ENCODE measurements at regions not wholly inside any gene's neighbourhood (a gene's known extent, or its start where the extent isn't known, plus 50 kb on each side); places are given as distances from the start of the nearest gene placed in this dataset.

DNA sequence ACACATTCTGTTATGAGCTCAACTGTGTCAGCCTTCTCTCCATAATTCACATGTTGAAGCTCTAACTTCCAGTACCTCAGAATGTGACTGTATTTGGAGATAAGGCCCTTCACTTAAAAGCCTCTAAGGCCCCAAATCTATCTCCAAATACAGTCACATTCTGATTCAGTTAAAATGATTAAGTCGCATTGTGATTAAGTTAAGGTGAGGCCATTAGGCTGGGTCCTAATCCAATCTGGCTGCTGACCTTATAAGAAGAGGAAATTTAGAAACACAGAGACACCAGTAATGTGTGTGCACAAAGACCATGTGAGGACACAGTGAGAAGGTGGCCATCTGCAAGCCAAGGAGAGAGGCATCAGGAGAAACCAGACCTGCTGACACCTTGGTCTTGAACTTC lies 141.6 kb downstream of the GXYLT1 start:
- POLR2A ChIA-PET: no interaction called here
- no CpG with 5 or more reads among the region's 1 CpG for WGBS (ENCODE audit: insufficient coverage)
- CTCF ChIA-PET: no interaction called here
- no peaks in the 10 kb centered on the region for H3K27me3 ChIP-seq (replicated peaks in 2 of 5; ENCODE audit: control insufficient read depth in 4 of 5, insufficient read depth in 5 of 5, low read length in 4 of 5)
- H3K4me1 ChIP-seq (ENCODE audit: control extremely low read depth in 1 of 4, control insufficient read depth in 4 of 4, insufficient read depth in 4 of 4, low read length in 3 of 4): peaks cover 0 to 7% (median 2%) of the 10 kb centered on the region in 4 experiments
- H3K27ac ChIP-seq (ENCODE audit: insufficient read depth in 1 of 2, low read depth in 1 of 2, low read length in 2 of 2, poor library complexity in 1 of 2, severe bottlenecking in 2 of 2): no peak overlapping the region
- H3K9me3 ChIP-seq (ENCODE audit: control extremely low read depth in 1 of 5, control insufficient read depth in 4 of 5, insufficient read depth in 2 of 5, low read depth in 1 of 5, low read length in 4 of 5): no peaks in the 10 kb centered on the region
- H3K36me3 ChIP-seq (ENCODE audit: control insufficient read depth in 4 of 4, insufficient read depth in 4 of 4, low read length in 3 of 4): no peaks in the 10 kb centered on the region
- H3K4me3 ChIP-seq (ENCODE audit: control insufficient read depth in 1 of 7, extremely low read depth in 1 of 7, insufficient read depth in 4 of 7, low read depth in 2 of 7, low read length in 6 of 7): no peak overlapping the region
- DNase-seq: no peak

DNA sequence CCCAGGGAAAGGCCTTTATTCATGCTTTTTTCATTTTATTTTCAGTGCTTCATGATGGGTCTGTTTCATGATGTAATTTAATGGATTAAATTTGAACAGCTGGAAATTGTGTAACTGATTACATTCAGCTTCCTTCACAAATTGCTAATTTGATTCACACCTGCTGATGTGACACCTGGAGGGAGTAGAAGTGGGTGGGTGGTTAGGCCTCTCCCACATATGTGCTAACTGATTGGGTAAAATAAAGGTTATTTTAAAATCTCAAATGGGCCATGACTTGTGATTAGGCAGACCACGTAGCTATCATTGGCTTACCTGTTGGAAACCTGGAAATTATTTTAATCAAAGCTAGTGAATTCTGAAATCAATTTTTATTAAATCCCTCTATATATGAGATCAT lies 142.1 kb downstream of the GXYLT1 start:
- Histone ChIP-seq H3K4me1 (ENCODE audit: control extremely low read depth in 1 of 4, control insufficient read depth in 4 of 4, insufficient read depth in 4 of 4, low read length in 3 of 4) (peaks cover 0 to 7% (median 2%) of the 10 kb centered on the region in 4 experiments), H3K9me3 (ENCODE audit: control extremely low read depth in 1 of 5, control insufficient read depth in 4 of 5, insufficient read depth in 2 of 5, low read depth in 1 of 5, low read length in 4 of 5) (no peaks in the 10 kb centered on the region), H3K36me3 (ENCODE audit: control insufficient read depth in 4 of 4, insufficient read depth in 4 of 4, low read length in 3 of 4) (no peaks in the 10 kb centered on the region), H3K27ac (ENCODE audit: insufficient read depth in 1 of 2, low read depth in 1 of 2, low read length in 2 of 2, poor library complexity in 1 of 2, severe bottlenecking in 2 of 2) (no peak overlapping the region), H3K27me3 (replicated peaks in 2 of 5; ENCODE audit: control insufficient read depth in 4 of 5, insufficient read depth in 5 of 5, low read length in 4 of 5) (no peaks in the 10 kb centered on the region), H3K4me3 (ENCODE audit: control insufficient read depth in 1 of 7, extremely low read depth in 1 of 7, insufficient read depth in 4 of 7, low read depth in 2 of 7, low read length in 6 of 7) (no peak overlapping the region)
- WGBS (ENCODE audit: insufficient coverage): no CpG with 5 or more reads among the region's 1 CpG
- CTCF ChIA-PET: interaction anchor here (1.5 kb wide), 1 partner anchor 600 kb away, joined by 3 read pairs; no protein-coding TSS in a partner anchor
- no peak for DNase-seq
- POLR2A ChIA-PET: no interaction called here

DNA sequence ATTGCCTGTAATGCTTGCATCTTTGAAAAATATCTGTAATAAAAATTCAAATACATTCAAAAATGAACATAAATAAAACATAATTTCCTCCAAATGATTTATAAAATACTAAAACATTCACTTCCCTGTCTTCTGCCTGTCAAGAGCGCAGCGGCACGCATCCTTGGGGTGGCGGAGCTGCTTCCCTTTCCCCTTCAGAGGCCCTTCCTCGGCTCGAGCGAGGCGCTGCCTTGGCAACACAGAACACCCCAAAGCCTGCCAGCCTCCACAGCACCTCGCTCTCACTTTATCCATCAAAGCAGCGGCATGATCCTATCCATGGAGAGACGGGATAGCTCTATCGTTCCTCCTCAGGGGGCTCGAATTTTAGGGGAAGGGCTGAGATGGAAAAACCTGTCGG lies 146.2 kb downstream of the GXYLT1 start:
- Histone ChIP-seq H3K36me3 (ENCODE audit: control insufficient read depth in 4 of 4, insufficient read depth in 4 of 4, low read length in 3 of 4) (no peaks in the 10 kb centered on the region), H3K4me1 (ENCODE audit: control extremely low read depth in 1 of 4, control insufficient read depth in 4 of 4, insufficient read depth in 4 of 4, low read length in 3 of 4) (peaks cover 0 to 7% (median 2%) of the 10 kb centered on the region in 4 experiments), H3K27me3 (replicated peaks in 2 of 5; ENCODE audit: control insufficient read depth in 4 of 5, insufficient read depth in 5 of 5, low read length in 4 of 5) (no peaks in the 10 kb centered on the region), H3K4me3 (ENCODE audit: control insufficient read depth in 1 of 7, extremely low read depth in 1 of 7, insufficient read depth in 4 of 7, low read depth in 2 of 7, low read length in 6 of 7) (peak overlapping the region in 1 of 7 experiments; percentile 21), H3K9me3 (ENCODE audit: control extremely low read depth in 1 of 5, control insufficient read depth in 4 of 5, insufficient read depth in 2 of 5, low read depth in 1 of 5, low read length in 4 of 5) (no peaks in the 10 kb centered on the region), H3K27ac (ENCODE audit: insufficient read depth in 1 of 2, low read depth in 1 of 2, low read length in 2 of 2, poor library complexity in 1 of 2, severe bottlenecking in 2 of 2) (no peak overlapping the region)
- CTCF ChIA-PET: interaction anchor here (0.9 kb wide), 1 partner anchor 63 kb away, joined by 3 read pairs; no protein-coding TSS in a partner anchor
- DNase-seq: peak in 2 of 3 donors; percentile 42 to 55
- whole genome bisulfite sequencing (ENCODE audit: insufficient coverage): 34% methylated on average over 12 of the region's 14 CpGs
- POLR2A ChIA-PET: no interaction called here

DNA sequence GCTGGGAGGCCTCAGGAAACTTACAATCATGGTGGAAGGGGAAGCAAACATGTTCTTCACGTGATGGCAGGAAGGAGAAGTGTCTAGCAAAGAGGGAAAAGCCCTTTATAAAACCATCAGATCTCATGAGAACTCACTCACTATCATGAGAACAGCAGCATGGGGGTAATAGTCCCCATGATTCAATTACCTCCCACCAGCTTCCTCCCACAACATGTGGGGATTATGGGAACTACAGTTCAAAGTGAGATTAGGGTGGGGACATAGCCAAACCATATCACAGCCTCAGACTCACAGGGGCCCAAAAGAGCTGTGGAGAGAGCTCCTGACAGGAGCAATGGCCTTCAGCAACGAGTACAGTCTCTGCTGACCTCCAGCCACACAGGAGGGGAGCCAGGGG lies 151.4 kb downstream of the GXYLT1 start:
- Histone ChIP-seq H3K4me3 (ENCODE audit: control insufficient read depth in 1 of 7, extremely low read depth in 1 of 7, insufficient read depth in 4 of 7, low read depth in 2 of 7, low read length in 6 of 7) (no peak overlapping the region), H3K4me1 (ENCODE audit: control extremely low read depth in 1 of 4, control insufficient read depth in 4 of 4, insufficient read depth in 4 of 4, low read length in 3 of 4) (peaks cover 0 to 3% (median under 1%) of the 10 kb centered on the region in 4 experiments), H3K9me3 (ENCODE audit: control extremely low read depth in 1 of 5, control insufficient read depth in 4 of 5, insufficient read depth in 2 of 5, low read depth in 1 of 5, low read length in 4 of 5) (peaks cover 0 to 7% (median 3%) of the 10 kb centered on the region in 5 experiments), H3K27ac (ENCODE audit: insufficient read depth in 1 of 2, low read depth in 1 of 2, low read length in 2 of 2, poor library complexity in 1 of 2, severe bottlenecking in 2 of 2) (no peak overlapping the region), H3K27me3 (replicated peaks in 2 of 5; ENCODE audit: control insufficient read depth in 4 of 5, insufficient read depth in 5 of 5, low read length in 4 of 5) (no peaks in the 10 kb centered on the region), H3K36me3 (ENCODE audit: control insufficient read depth in 4 of 4, insufficient read depth in 4 of 4, low read length in 3 of 4) (no peaks in the 10 kb centered on the region)
- CTCF ChIA-PET: no interaction called here
- peak in 1 of 3 donors; percentile 7 for DNase-seq
- POLR2A ChIA-PET: no interaction called here
- WGBS (ENCODE audit: insufficient coverage): no CpG with 5 or more reads among the region's 2 CpGs

DNA sequence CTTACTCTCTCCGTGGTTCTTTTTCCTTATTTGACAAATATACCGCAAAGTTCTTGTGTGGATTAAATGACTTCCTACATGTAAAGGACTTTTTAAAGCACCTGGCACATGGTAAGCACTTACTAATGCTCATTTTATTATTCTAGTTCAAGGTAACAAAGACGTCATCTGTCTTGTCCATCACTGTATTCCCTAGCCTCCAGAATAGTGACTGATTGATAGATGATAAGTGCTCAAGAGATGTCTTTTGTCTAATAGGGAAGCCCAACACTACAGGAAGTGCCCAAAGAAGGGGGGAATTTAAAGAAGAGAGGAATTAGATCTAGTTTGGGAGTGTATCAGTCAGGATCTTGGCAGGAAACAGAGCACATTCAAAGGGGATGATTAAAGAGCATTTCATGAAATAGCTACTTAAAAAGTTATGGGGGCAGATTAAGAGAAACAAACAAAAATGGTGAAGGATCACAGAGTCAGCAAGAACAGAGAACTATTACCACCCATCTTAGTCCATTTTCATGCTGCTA lies 151.9 kb downstream of the GXYLT1 start:
- Histone ChIP-seq H3K9me3 (ENCODE audit: control extremely low read depth in 1 of 5, control insufficient read depth in 4 of 5, insufficient read depth in 2 of 5, low read depth in 1 of 5, low read length in 4 of 5) (peaks cover 0 to 7% (median 3%) of the 10 kb centered on the region in 5 experiments), H3K36me3 (ENCODE audit: control insufficient read depth in 4 of 4, insufficient read depth in 4 of 4, low read length in 3 of 4) (no peaks in the 10 kb centered on the region), H3K27ac (ENCODE audit: insufficient read depth in 1 of 2, low read depth in 1 of 2, low read length in 2 of 2, poor library complexity in 1 of 2, severe bottlenecking in 2 of 2) (no peak overlapping the region), H3K4me1 (ENCODE audit: control extremely low read depth in 1 of 4, control insufficient read depth in 4 of 4, insufficient read depth in 4 of 4, low read length in 3 of 4) (no peaks in the 10 kb centered on the region), H3K4me3 (ENCODE audit: control insufficient read depth in 1 of 7, extremely low read depth in 1 of 7, insufficient read depth in 4 of 7, low read depth in 2 of 7, low read length in 6 of 7) (no peak overlapping the region), H3K27me3 (replicated peaks in 2 of 5; ENCODE audit: control insufficient read depth in 4 of 5, insufficient read depth in 5 of 5, low read length in 4 of 5) (no peaks in the 10 kb centered on the region)
- no CpG with 5 or more reads among the region's 3 CpGs for WGBS (ENCODE audit: insufficient coverage)
- ChIA-PET CTCF (no interaction called here), POLR2A (no interaction called here)
- DNase-seq: no peak

DNA sequence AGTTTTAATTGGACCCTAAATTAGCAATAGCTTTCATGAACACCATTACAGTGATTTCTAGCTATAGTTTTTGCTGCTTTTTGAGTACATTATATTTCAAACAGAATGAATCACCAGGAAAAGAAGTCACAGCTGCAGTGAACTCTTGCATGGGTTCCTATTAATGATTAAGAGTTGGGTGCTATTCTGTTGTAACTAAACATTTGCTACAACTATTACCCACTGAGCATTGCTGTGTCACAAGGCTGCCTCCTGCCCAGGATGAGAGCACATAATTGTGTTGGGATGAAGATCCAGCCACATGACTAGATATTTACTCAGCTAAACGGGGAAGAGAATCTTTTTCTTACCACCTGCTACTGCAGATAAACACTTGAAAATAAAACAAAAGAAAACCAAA lies 152.7 kb downstream of the GXYLT1 start:
- Histone ChIP-seq H3K27ac (ENCODE audit: insufficient read depth in 1 of 2, low read depth in 1 of 2, low read length in 2 of 2, poor library complexity in 1 of 2, severe bottlenecking in 2 of 2) (no peak overlapping the region), H3K27me3 (replicated peaks in 2 of 5; ENCODE audit: control insufficient read depth in 4 of 5, insufficient read depth in 5 of 5, low read length in 4 of 5) (no peaks in the 10 kb centered on the region), H3K9me3 (ENCODE audit: control extremely low read depth in 1 of 5, control insufficient read depth in 4 of 5, insufficient read depth in 2 of 5, low read depth in 1 of 5, low read length in 4 of 5) (peaks cover 0 to 7% (median 3%) of the 10 kb centered on the region in 5 experiments), H3K36me3 (ENCODE audit: control insufficient read depth in 4 of 4, insufficient read depth in 4 of 4, low read length in 3 of 4) (no peaks in the 10 kb centered on the region), H3K4me3 (ENCODE audit: control insufficient read depth in 1 of 7, extremely low read depth in 1 of 7, insufficient read depth in 4 of 7, low read depth in 2 of 7, low read length in 6 of 7) (no peak overlapping the region), H3K4me1 (ENCODE audit: control extremely low read depth in 1 of 4, control insufficient read depth in 4 of 4, insufficient read depth in 4 of 4, low read length in 3 of 4) (no peaks in the 10 kb centered on the region)
- WGBS (ENCODE audit: insufficient coverage): 71% methylated on average over 1 of the region's 1 CpG
- ChIA-PET POLR2A (interaction anchor here (0.6 kb wide), 1 partner anchor 739 kb away, joined by 3 read pairs; no protein-coding TSS in a partner anchor), CTCF (no interaction called here)
- no peak for DNase-seq

DNA sequence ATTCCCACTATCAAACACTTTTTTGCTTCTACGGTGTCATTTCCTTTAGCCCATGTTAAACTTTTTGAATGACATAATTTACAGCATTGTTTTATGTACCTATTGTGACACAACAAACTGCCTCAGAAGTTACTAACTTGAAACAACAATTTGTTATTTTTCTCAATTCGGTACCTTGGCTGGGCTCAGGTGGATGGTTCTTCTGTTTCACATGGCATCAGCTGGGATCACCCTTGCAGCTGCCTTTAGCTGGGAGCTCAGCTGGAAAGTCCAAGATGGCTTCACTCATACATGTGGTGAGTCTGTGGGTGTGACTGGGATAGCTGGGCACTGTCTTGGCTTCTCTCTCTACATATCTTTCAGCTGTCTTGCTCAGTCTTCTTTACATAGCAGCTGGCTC lies 156.0 kb downstream of the GXYLT1 start:
- H3K4me3 ChIP-seq (ENCODE audit: control insufficient read depth in 1 of 7, extremely low read depth in 1 of 7, insufficient read depth in 4 of 7, low read depth in 2 of 7, low read length in 6 of 7): no peak overlapping the region
- ChIA-PET CTCF (interaction anchor here (0.7 kb wide), 1 partner anchor 24 kb away, joined by 3 read pairs; no protein-coding TSS in a partner anchor), POLR2A (no interaction called here)

More for the DNA sequence above, 156.0 kb downstream of the GXYLT1 start:
- no peaks in the 10 kb centered on the region for H3K36me3 ChIP-seq (ENCODE audit: control insufficient read depth in 4 of 4, insufficient read depth in 4 of 4, low read length in 3 of 4)
- H3K27ac ChIP-seq (ENCODE audit: insufficient read depth in 1 of 2, low read depth in 1 of 2, low read length in 2 of 2, poor library complexity in 1 of 2, severe bottlenecking in 2 of 2): no peak overlapping the region
- H3K4me1 ChIP-seq (ENCODE audit: control extremely low read depth in 1 of 4, control insufficient read depth in 4 of 4, insufficient read depth in 4 of 4, low read length in 3 of 4): no peaks in the 10 kb centered on the region
- H3K9me3 ChIP-seq (ENCODE audit: control extremely low read depth in 1 of 5, control insufficient read depth in 4 of 5, insufficient read depth in 2 of 5, low read depth in 1 of 5, low read length in 4 of 5): peaks cover 0 to 7% (median 3%) of the 10 kb centered on the region in 5 experiments
- no peak for DNase-seq
- H3K27me3 ChIP-seq (replicated peaks in 2 of 5; ENCODE audit: control insufficient read depth in 4 of 5, insufficient read depth in 5 of 5, low read length in 4 of 5): no peaks in the 10 kb centered on the region
- 100% methylated on average over 1 of the region's 2 CpGs for WGBS (ENCODE audit: insufficient coverage)
